Daoy (cell line): ENCODE measurements at regions not wholly inside any gene's neighbourhood (a gene's known extent, or its start where the extent isn't known, plus 50 kb on each side); places are given as distances from the start of the nearest gene placed in this dataset.

Experiments
- DNase-seq: peaks from one replicate; pipeline ENCODE4 v3.0.0-alpha.2; 2015; ENCODE audit warnings: low read depth

GRCh38 chr5:7955476-7955875 lies 86.5 kb downstream of the MTRR start:
- no peak for DNase-seq

- no peak for DNase-seq
Observed at GRCh38 chr5:7957329-7957728, 88.4 kb downstream of the MTRR start.

DNA sequence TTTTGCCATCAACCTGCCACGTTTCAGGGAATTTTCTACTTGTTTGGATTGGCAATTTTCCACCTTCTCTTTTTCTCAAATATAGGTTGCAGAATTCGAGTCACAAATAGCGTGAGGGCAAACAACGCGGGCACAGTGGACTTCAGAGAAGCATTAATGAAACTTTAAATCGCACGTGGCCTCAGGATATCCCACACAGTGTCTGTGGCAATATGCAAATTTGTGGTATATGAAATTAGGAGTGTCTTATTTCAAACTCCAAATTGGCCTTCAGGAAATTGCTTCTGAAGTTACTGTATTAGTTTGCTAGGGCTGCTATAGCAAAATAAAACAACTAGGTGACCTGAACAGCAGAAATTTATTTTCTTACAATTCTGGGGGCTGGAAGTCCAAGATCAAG lies 91.2 kb downstream of the MTRR start:
- DNase-seq = no peak

DNA sequence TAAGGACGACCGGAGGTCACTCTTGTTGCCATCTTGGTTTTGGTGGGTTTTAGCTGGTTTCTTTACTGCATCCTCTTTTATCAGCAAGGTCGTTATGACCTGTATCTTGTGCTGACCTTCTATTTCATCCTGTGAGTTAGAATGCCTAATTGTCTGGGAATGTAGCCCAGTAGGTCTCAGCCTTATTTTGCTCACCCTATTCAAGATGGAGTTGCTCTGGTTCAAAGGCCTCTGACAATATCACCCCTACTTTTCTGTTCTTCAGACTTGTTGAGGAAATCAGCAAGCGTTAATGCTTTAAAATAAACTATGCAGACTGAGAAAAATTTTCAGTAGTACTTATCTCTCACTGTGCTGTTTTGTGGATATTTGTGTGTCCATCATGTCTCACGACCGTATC lies 92.6 kb downstream of the MTRR start:
- no peak for DNase-seq

GRCh38 chr5:7970816-7971215 lies 101.9 kb downstream of the MTRR start:
- DNase-seq = no peak

GRCh38 chr5:7976411-7977190 lies 107.7 kb downstream of the MTRR start:
- no peak for DNase-seq

GRCh38 chr5:7978114-7978513 lies 109.2 kb downstream of the MTRR start:
- no peak for DNase-seq

- no peak for DNase-seq
Observed at GRCh38 chr5:7978991-7979390, 110.0 kb downstream of the MTRR start.

DNA sequence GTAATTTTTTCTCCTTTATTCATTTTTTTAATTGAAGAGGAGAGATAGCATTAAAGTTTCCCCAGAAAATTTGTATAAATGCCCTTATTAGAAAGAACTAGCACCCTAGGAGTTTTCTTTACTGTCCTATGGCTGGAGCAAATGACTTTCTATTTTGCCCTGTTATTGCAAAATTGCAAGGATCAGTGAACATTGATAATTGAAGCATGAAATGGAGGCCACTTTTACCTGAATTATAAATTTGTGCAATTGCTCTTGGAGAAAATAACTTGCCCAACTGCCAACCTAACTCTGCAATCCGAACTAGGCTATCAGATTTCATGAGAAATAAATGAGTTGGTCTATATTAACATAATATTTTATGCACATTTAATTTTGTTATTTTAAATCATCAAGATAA lies 111.9 kb downstream of the MTRR start:
- no peak for DNase-seq

- no peak for DNase-seq
Observed at GRCh38 chr5:7983433-7983832, 114.5 kb downstream of the MTRR start.

- peak; percentile 59 for DNase-seq
Observed at GRCh38 chr5:7991125-7991821, 122.3 kb downstream of the MTRR start.

GRCh38 chr5:7995688-7996294 lies 126.8 kb downstream of the MTRR start:
- no peak for DNase-seq

- DNase-seq = no peak
Observed at GRCh38 chr5:8005416-8005815, 136.5 kb downstream of the MTRR start.

GRCh38 chr5:8012131-8012977 lies 143.4 kb downstream of the MTRR start:
- DNase-seq = peak; percentile 15

DNA sequence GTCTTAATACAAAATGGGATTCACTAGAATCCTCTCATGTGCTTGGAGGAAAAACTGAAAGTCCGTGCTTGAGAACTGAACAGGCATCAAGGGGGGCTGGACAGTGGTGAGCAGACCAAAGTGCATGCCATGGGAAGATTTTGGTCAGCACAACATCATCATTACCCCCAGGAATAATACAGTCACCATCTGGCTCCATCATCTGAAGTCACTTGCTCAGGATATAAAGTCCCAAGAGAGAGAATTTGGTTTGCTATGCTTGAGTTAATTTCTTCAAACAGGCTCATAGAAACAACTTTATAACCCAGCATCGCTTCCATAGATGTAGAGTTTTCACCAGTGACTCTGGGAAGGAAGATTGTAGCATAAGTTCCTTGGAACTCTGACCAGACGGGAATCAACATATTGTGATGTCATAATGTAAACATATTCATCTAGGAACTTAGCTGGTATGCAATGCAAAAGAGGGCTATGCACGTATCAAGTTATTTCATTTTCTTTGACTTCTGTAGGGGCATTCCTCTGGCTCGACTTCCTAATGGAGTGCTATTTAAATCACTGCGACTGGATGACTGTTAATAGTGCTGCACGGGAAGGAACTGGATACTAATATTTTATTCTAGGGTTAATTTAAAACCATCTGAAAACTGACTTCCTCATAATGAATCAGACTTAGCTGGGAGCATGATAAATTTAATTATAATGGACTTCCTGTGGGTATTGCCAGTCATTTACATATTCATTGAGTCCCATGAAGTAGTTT lies 145.2 kb downstream of the MTRR start:
- DNase-seq = peak; percentile 28

GRCh38 chr5:8019719-8020218 lies 150.8 kb downstream of the MTRR start:
- DNase-seq = no peak

GRCh38 chr5:8020861-8021514 lies 152.0 kb downstream of the MTRR start:
- DNase-seq = no peak

DNA sequence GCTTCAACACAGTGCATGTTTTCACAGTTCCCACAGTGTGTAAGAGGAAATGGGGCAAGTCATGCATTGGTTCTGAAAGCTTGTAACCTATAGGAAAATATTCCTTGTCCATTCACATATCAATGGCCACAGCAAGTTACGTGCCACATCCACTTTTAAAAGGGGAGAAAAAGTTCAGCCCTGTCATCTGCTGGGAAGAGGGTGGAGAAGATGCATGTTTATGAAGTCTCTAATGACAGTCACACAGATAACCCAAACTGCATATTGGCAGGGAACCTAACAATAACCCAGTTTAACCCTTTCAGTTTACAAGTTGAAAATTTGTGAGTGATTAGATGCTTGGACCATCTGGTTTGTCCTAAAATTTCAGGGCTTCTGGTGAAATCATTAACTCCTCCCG lies 159.3 kb downstream of the MTRR start:
- DNase-seq = no peak

DNA sequence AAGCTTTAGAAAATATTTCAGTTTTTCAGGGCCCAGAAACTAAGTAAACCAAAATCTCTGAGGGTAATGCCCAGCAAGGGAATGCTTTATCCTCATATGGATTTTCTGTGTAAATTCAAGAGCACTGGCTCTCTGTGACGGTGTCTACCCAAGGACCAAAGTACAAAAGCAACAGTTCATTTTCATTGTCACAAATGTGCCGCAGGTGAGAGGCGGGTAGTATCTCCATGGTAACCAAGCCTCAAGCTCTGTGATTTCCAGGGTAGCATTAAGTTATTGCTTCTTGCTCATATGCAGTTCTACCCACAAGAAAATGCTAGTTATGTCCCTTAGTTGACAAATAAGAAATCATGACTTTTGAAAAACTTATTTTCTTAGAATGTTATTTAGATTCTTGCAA lies 164.3 kb downstream of the MTRR start:
- no peak for DNase-seq

- DNase-seq = no peak
Observed at GRCh38 chr5:8034852-8035251, 165.9 kb downstream of the MTRR start.

- DNase-seq = no peak
Observed at GRCh38 chr5:8048920-8049319, 180.0 kb downstream of the MTRR start.
